Prostate gland (tissue), 2 donors: ENCODE measurements at regions not wholly inside any gene's neighbourhood (a gene's known extent, or its start where the extent isn't known, plus 50 kb on each side); places are given as distances from the start of the nearest gene placed in this dataset.

Experiments
- POLR2AphosphoS5 ChIP-seq: sonication (generic); formaldehyde crosslinking; IDR thresholded peaks from one replicate; pipeline ENCODE4 v1.6.1; 2017; ENCODE audit warnings: antibody characterized with exemption
- TF ChIP-seq, protein P1 (sequence below), 4 experiments: fragments of 200-600 bp in 2 of 4; fragments of 450-650 bp in 2 of 4; sonication (generic) in 2 of 4; IDR thresholded peaks; 1 replicate in 3 of 4; 2 replicates in 1 of 4; pipeline ENCODE4 v1.5.1; 2016 to 2019; ENCODE audit warnings: antibody characterized with exemption in 4 of 4, mild to moderate bottlenecking in 2 of 4, moderate library complexity in 2 of 4

DNA sequence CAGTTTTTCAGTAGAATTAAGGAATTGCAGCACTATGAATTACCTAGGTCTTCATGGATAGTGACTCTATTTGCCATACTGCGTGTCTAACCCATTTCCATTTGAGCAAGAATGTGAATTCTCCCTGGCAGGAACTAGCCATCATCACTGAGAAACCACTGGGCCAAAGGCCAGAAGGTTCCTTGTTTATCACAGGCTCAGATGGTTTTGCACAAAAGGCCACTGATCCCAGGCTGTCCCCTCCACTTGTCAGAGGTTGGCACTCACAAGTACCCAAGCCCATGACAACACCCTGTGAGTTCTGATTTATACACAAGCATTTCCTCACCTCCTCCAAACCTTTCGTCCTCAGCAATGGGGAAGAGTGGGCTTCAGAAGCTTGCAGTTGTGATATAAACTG, 131.8 kb downstream of the FOXB1 start:
- TF ChIP-seq POLR2AphosphoS5, result no peak
- TF ChIP-seq, protein P1, sequence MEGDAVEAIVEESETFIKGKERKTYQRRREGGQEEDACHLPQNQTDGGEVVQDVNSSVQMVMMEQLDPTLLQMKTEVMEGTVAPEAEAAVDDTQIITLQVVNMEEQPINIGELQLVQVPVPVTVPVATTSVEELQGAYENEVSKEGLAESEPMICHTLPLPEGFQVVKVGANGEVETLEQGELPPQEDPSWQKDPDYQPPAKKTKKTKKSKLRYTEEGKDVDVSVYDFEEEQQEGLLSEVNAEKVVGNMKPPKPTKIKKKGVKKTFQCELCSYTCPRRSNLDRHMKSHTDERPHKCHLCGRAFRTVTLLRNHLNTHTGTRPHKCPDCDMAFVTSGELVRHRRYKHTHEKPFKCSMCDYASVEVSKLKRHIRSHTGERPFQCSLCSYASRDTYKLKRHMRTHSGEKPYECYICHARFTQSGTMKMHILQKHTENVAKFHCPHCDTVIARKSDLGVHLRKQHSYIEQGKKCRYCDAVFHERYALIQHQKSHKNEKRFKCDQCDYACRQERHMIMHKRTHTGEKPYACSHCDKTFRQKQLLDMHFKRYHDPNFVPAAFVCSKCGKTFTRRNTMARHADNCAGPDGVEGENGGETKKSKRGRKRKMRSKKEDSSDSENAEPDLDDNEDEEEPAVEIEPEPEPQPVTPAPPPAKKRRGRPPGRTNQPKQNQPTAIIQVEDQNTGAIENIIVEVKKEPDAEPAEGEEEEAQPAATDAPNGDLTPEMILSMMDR (IDR thresholded peaks at IDR 0.05), result no peak
